DND-41 (cell line): ENCODE measurements at regions not wholly inside any gene's neighbourhood (a gene's known extent, or its start where the extent isn't known, plus 50 kb on each side); places are given as distances from the start of the nearest gene placed in this dataset.
"Not testable (repeated sequence)": the region's sequence is repeated elsewhere in the genome, so short reads cannot be mapped to it uniquely, and the experiment has no call there.

Experiments
- EZH2 ChIP-seq: IDR thresholded peaks from 3 replicates; pipeline ENCODE4 v1.6.1; 2012; ENCODE audit warnings: borderline replicate concordance, low read depth, mild to moderate bottlenecking, moderate library complexity, low read length, inconsistent platforms; ENCODE audit not compliant: severe bottlenecking
- TF ChIP-seq, protein P1 (sequence below): IDR thresholded peaks from 2 replicates; pipeline ENCODE4 v1.5.1; 2012; ENCODE audit warnings: borderline replicate concordance, low read length, moderate library complexity, mild to moderate bottlenecking; ENCODE audit not compliant: poor library complexity, severe bottlenecking; ENCODE audit errors: extremely low read depth

- TF ChIP-seq, protein P1, sequence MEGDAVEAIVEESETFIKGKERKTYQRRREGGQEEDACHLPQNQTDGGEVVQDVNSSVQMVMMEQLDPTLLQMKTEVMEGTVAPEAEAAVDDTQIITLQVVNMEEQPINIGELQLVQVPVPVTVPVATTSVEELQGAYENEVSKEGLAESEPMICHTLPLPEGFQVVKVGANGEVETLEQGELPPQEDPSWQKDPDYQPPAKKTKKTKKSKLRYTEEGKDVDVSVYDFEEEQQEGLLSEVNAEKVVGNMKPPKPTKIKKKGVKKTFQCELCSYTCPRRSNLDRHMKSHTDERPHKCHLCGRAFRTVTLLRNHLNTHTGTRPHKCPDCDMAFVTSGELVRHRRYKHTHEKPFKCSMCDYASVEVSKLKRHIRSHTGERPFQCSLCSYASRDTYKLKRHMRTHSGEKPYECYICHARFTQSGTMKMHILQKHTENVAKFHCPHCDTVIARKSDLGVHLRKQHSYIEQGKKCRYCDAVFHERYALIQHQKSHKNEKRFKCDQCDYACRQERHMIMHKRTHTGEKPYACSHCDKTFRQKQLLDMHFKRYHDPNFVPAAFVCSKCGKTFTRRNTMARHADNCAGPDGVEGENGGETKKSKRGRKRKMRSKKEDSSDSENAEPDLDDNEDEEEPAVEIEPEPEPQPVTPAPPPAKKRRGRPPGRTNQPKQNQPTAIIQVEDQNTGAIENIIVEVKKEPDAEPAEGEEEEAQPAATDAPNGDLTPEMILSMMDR, result not testable (repeated sequence)
- TF ChIP-seq EZH2, result not testable (repeated sequence)
Measured at GRCh38 chr1:8227674-8228073, 90.2 kb upstream of the SLC45A1 start.
